ENCODE measurements at regions not wholly inside any gene's neighbourhood (a gene's known extent, or its start where the extent isn't known, plus 50 kb on each side); places are given as distances from the start of the nearest gene placed in this dataset.

DNA sequence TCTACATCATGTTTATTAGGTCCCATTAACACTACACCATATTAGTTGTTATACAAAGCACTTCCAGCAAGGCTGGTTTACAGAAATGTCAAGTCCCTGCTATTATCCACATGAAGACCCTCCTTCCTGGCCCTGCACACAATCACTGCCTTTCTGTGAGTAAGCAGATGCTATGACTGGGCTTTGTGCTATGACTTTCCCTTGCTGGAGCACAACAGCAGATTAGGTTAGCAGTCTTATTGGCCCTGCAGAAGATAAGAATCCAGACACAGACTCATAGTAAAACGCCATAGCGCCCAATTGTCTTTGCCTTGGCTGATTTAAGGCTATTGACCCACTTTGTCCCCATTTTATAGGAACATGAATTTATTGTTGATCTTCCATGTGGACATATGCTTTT lies 228.9 kb upstream of the ACTBL2 start:
- no peaks in the 10 kb centered on the region for H3K36me3 Mint-ChIP-seq (ENCODE audit: low read depth)
- no peak overlapping the region for H3K27ac Mint-ChIP-seq
- no peaks in the 10 kb centered on the region for H3K4me1 Mint-ChIP-seq (ENCODE audit: low read depth)
- H3K9me3 Mint-ChIP-seq: no peaks in the 10 kb centered on the region
- H3K4me3 Mint-ChIP-seq: no peak overlapping the region
- DNase-seq (ENCODE audit: low spot score): no peak
- H3K27me3 Mint-ChIP-seq (ENCODE audit: low read depth): no peaks in the 10 kb centered on the region

- Mint-ChIP-seq H3K9me3 (no peaks in the 10 kb centered on the region), H3K36me3 (ENCODE audit: low read depth) (no peaks in the 10 kb centered on the region), H3K4me1 (ENCODE audit: low read depth) (no peaks in the 10 kb centered on the region), H3K27me3 (ENCODE audit: low read depth) (no peaks in the 10 kb centered on the region), H3K27ac (no peak overlapping the region), H3K4me3 (no peak overlapping the region)
- DNase-seq (ENCODE audit: low spot score): no peak
Measured at GRCh38 chr5:57710126-57710525, 227.5 kb upstream of the ACTBL2 start.

- peaks cover 3% of the 10 kb centered on the region for H3K27me3 Mint-ChIP-seq (ENCODE audit: low read depth)
- no peaks in the 10 kb centered on the region for H3K36me3 Mint-ChIP-seq (ENCODE audit: low read depth)
- no peaks in the 10 kb centered on the region for H3K9me3 Mint-ChIP-seq
- no peak for DNase-seq (ENCODE audit: low spot score)
- H3K27ac Mint-ChIP-seq: no peak overlapping the region
- H3K4me1 Mint-ChIP-seq (ENCODE audit: low read depth): peaks cover 4% of the 10 kb centered on the region
- H3K4me3 Mint-ChIP-seq: no peak overlapping the region
Measured at GRCh38 chr5:57705769-57706168, 223.2 kb upstream of the ACTBL2 start.

DNA sequence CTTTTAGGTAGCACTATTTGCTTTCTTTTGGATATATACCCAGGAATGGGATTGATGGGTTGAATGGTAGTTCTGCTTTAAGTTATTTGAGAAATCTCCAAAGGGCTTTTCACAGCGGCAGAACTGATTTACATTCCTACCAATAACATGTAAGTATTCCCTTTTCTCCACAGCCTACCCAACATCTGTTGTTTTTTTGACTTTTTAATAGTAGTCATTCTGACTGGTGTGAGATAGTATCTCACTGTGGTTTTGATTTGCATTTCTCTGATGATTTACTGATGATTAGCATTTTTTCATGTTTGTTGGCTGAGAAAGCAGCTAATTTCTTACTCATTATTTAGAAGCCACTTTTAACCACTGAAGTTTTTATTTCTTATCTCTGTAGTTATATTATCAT lies 221.1 kb upstream of the ACTBL2 start:
- no peak overlapping the region for H3K27ac Mint-ChIP-seq
- peaks cover 4% of the 10 kb centered on the region for H3K4me1 Mint-ChIP-seq (ENCODE audit: low read depth)
- no peak overlapping the region for H3K4me3 Mint-ChIP-seq
- H3K9me3 Mint-ChIP-seq: no peaks in the 10 kb centered on the region
- no peaks in the 10 kb centered on the region for H3K36me3 Mint-ChIP-seq (ENCODE audit: low read depth)
- no peak for DNase-seq (ENCODE audit: low spot score)
- H3K27me3 Mint-ChIP-seq (ENCODE audit: low read depth): peaks cover 7% of the 10 kb centered on the region

GRCh38 chr5:57700484-57700883 lies 217.9 kb upstream of the ACTBL2 start:
- Mint-ChIP-seq H3K27me3 (ENCODE audit: low read depth) (peaks cover 7% of the 10 kb centered on the region), H3K27ac (no peak overlapping the region), H3K36me3 (ENCODE audit: low read depth) (no peaks in the 10 kb centered on the region), H3K4me3 (no peak overlapping the region), H3K4me1 (ENCODE audit: low read depth) (peaks cover 4% of the 10 kb centered on the region), H3K9me3 (no peaks in the 10 kb centered on the region)
- DNase-seq (ENCODE audit: low spot score): no peak

GRCh38 chr5:57700072-57700471 lies 217.5 kb upstream of the ACTBL2 start:
- H3K27me3 Mint-ChIP-seq (ENCODE audit: low read depth): peaks cover 7% of the 10 kb centered on the region
- no peak overlapping the region for H3K27ac Mint-ChIP-seq
- H3K4me3 Mint-ChIP-seq: no peak overlapping the region
- H3K4me1 Mint-ChIP-seq (ENCODE audit: low read depth): peaks cover 4% of the 10 kb centered on the region
- no peaks in the 10 kb centered on the region for H3K36me3 Mint-ChIP-seq (ENCODE audit: low read depth)
- DNase-seq (ENCODE audit: low spot score): no peak
- no peaks in the 10 kb centered on the region for H3K9me3 Mint-ChIP-seq

DNA sequence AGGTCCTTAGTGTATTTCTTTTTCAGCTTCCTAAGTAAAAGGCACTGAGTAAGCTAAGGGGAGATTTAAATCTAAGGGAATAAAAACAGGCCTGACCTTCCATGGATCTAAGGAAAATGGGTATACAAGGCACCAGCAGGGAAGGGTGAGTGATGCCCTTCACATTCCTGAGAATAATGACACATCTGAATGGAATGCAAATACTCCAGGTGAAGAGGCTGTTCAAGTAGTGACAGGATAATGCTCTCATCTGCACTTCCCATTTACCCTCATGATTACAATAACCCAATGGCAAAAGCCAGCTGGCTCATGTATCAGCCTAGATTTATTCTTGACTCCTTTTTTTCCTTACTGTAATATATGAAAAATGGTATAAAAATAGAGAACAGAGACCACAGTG lies 216.2 kb upstream of the ACTBL2 start:
- Mint-ChIP-seq H3K36me3 (ENCODE audit: low read depth) (no peaks in the 10 kb centered on the region), H3K9me3 (no peaks in the 10 kb centered on the region), H3K4me1 (ENCODE audit: low read depth) (peaks cover under 1% of the 10 kb centered on the region), H3K27ac (no peak overlapping the region), H3K4me3 (no peak overlapping the region), H3K27me3 (ENCODE audit: low read depth) (peaks cover 4% of the 10 kb centered on the region)
- DNase-seq (ENCODE audit: low spot score): no peak

- DNase-seq (ENCODE audit: low spot score): no peak
- Mint-ChIP-seq H3K4me3 (no peak overlapping the region), H3K4me1 (ENCODE audit: low read depth) (no peaks in the 10 kb centered on the region), H3K36me3 (ENCODE audit: low read depth) (no peaks in the 10 kb centered on the region), H3K27me3 (ENCODE audit: low read depth) (peaks cover 4% of the 10 kb centered on the region), H3K27ac (no peak overlapping the region), H3K9me3 (no peaks in the 10 kb centered on the region)
Measured at GRCh38 chr5:57698086-57698485, 215.5 kb upstream of the ACTBL2 start.

GRCh38 chr5:57696825-57697570 lies 214.4 kb upstream of the ACTBL2 start:
- Mint-ChIP-seq H3K9me3 (no peaks in the 10 kb centered on the region), H3K27me3 (ENCODE audit: low read depth) (peaks cover 5% of the 10 kb centered on the region), H3K27ac (no peak overlapping the region), H3K4me3 (no peak overlapping the region), H3K4me1 (ENCODE audit: low read depth) (peaks cover 1% of the 10 kb centered on the region), H3K36me3 (ENCODE audit: low read depth) (no peaks in the 10 kb centered on the region)
- DNase-seq (ENCODE audit: low spot score): no peak

DNA sequence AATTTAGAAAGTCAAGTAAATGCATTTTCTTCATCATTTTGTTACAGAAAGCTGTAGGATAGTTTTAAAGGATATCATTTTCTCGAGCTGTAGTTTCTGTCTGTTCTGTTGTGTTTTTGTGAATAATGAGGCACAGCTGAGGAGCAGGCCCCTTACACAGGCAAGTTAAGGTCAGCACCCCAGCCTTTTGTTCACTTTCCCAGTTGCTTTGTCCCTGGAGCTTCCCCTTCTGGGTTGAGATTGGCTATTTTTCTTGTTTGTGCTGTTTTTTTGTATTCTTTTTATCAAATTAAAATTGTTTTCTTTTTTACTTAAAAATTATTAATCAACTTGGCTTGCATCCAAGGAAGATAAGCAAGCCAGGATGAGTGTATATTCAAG lies 213.8 kb upstream of the ACTBL2 start:
- Mint-ChIP-seq H3K27me3 (ENCODE audit: low read depth) (peaks cover 8% of the 10 kb centered on the region), H3K36me3 (ENCODE audit: low read depth) (no peaks in the 10 kb centered on the region)

GRCh38 chr5:57695706-57696388 lies 213.2 kb upstream of the ACTBL2 start:
- Mint-ChIP-seq H3K4me3 (no peak overlapping the region), H3K9me3 (no peaks in the 10 kb centered on the region), H3K27ac (no peak overlapping the region), H3K4me1 (ENCODE audit: low read depth) (peaks cover 1% of the 10 kb centered on the region), H3K36me3 (ENCODE audit: low read depth) (no peaks in the 10 kb centered on the region), H3K27me3 (ENCODE audit: low read depth) (peaks cover 8% of the 10 kb centered on the region)
- no peak for DNase-seq (ENCODE audit: low spot score)

More for the DNA sequence above, 213.8 kb upstream of the ACTBL2 start:
- no peak for DNase-seq (ENCODE audit: low spot score)
- no peaks in the 10 kb centered on the region for H3K9me3 Mint-ChIP-seq
- H3K27ac Mint-ChIP-seq: no peak overlapping the region
- no peak overlapping the region for H3K4me3 Mint-ChIP-seq
- H3K4me1 Mint-ChIP-seq (ENCODE audit: low read depth): peaks cover 1% of the 10 kb centered on the region

DNA sequence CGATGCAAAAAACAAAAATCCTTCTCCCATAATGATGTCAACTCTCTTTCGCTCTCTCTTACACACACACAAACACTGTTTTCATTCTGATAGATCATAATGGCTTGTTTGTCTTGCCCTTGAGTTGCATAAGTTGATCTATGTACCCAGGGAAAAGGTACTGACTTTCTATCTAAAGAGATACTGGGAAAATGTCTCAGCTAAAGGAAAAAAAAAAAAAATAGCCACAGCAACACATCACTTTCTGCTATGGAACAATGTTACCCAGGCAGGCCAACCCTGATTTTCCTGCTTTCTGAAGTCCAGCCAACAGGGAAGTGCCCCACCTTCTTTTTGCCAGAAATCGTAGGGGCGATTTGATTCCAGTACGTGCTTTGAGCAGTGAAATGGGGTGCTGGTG lies 212.6 kb upstream of the ACTBL2 start:
- Mint-ChIP-seq H3K27ac (no peak overlapping the region), H3K9me3 (no peaks in the 10 kb centered on the region), H3K27me3 (ENCODE audit: low read depth) (peaks cover 5% of the 10 kb centered on the region), H3K36me3 (ENCODE audit: low read depth) (no peaks in the 10 kb centered on the region), H3K4me3 (no peak overlapping the region), H3K4me1 (ENCODE audit: low read depth) (peaks cover 1% of the 10 kb centered on the region)
- DNase-seq (ENCODE audit: low spot score): no peak

GRCh38 chr5:57693488-57694305 lies 211.1 kb upstream of the ACTBL2 start:
- no peak for DNase-seq (ENCODE audit: low spot score)
- H3K4me3 Mint-ChIP-seq: no peak overlapping the region
- H3K4me1 Mint-ChIP-seq (ENCODE audit: low read depth): peaks cover 1% of the 10 kb centered on the region
- H3K36me3 Mint-ChIP-seq (ENCODE audit: low read depth): no peaks in the 10 kb centered on the region
- peaks cover 4% of the 10 kb centered on the region for H3K27me3 Mint-ChIP-seq (ENCODE audit: low read depth)
- H3K9me3 Mint-ChIP-seq: no peaks in the 10 kb centered on the region
- H3K27ac Mint-ChIP-seq: no peak overlapping the region
